Stomach (tissue), 4 donors: ENCODE measurements at regions not wholly inside any gene's neighbourhood (a gene's known extent, or its start where the extent isn't known, plus 50 kb on each side); places are given as distances from the start of the nearest gene placed in this dataset.
"Not testable (repeated sequence)": the region's sequence is repeated elsewhere in the genome, so short reads cannot be mapped to it uniquely, and the experiment has no call there.

ENCODE experiments used
- CTCF ChIP-seq, 7 experiments: fragments of 450-650 bp in 4 of 7; fragments of 200-600 bp in 3 of 7; sonication (generic) in 3 of 7; IDR thresholded peaks; one replicate each; pipeline ENCODE4 v1.5.1; 2016 to 2019; ENCODE audit warnings: antibody characterized with exemption in 7 of 7, control low read depth in 2 of 7, mild to moderate bottlenecking in 1 of 7
- EP300 ChIP-seq: sonication (generic); formaldehyde crosslinking; IDR thresholded peaks from one replicate; pipeline ENCODE4 v1.6.1; 2017; ENCODE audit warnings: antibody characterized with exemption
- POLR2A ChIP-seq, 4 donors: fragments of 450-650 bp; IDR thresholded peaks; one replicate each; pipeline ENCODE4 v1.6.1; 2016; ENCODE audit warnings: antibody characterized with exemption in 4 of 4, control low read depth in 2 of 4, mild to moderate bottlenecking in 1 of 4, moderate library complexity in 1 of 4
- POLR2AphosphoS5 ChIP-seq, 3 donors: sonication (generic); formaldehyde crosslinking; IDR thresholded peaks; one replicate each; pipeline ENCODE4 v1.6.1; 2016; ENCODE audit warnings: antibody characterized with exemption in 3 of 3

GRCh38 chr3:153642576-153642975 lies 478.6 kb upstream of the ARHGEF26 start:
- TF ChIP-seq CTCF (IDR thresholded peaks at IDR 0.05); POLR2A (IDR thresholded peaks at IDR 0.05); POLR2AphosphoS5 (IDR thresholded peaks at IDR 0.05); EP300: not testable (repeated sequence)
